PC-9 (cell line): ENCODE measurements at regions not wholly inside any gene's neighbourhood (a gene's known extent, or its start where the extent isn't known, plus 50 kb on each side); places are given as distances from the start of the nearest gene placed in this dataset.

Experiments used
- BruUV-seq: library from RNA; stranded (reverse); fragments of 400-500 nt; replicated peaks from 2 replicates; lab custom pipeline; 2021; lab: Mats Ljungman, UMichigan
- CTCF ChIA-PET: fragments of 300-600 bp; sonication (Branson Sonifier 250); formaldehyde crosslinking; loops from one replicate; lab custom pipeline; 2022; ENCODE audit warnings: antibody characterized with exemption; lab: Charles Lee
- POLR2A ChIA-PET: fragments of 300-600 bp; sonication (Branson Sonifier 250); formaldehyde crosslinking; loops from one replicate; lab custom pipeline; 2022; ENCODE audit warnings: antibody characterized with exemption; ENCODE audit not compliant: unreplicated experiment; lab: Charles Lee
- DNase-seq, 2 experiments: peaks; one replicate each; pipeline versions ENCODE4 v3.0.0 to v3.0.0-alpha.2; 2015 to 2022; ENCODE audit warnings: mixed read lengths in 1 of 2
- H2AFZ ChIP-seq: fragments of 200-600 bp; sonication (generic); 2 replicates; pipeline ENCODE4 v1.8.1; 2017; ENCODE audit warnings: antibody characterized with exemption
- H3F3A ChIP-seq: fragments of 200-600 bp; sonication (generic); 2 replicates; pipeline ENCODE4 v1.8.1; 2017; ENCODE audit warnings: antibody characterized with exemption, mild to moderate bottlenecking, low read depth; ENCODE audit not compliant: insufficient read depth
- H3K27ac ChIP-seq: fragments of 200-600 bp; sonication (generic); 2 replicates; pipeline ENCODE4 v1.6.1; 2016; ENCODE audit warnings: mixed run types
- H3K27me3 ChIP-seq: fragments of 200-600 bp; sonication (generic); 2 replicates; pipeline ENCODE4 v1.6.1; 2016; ENCODE audit warnings: low read depth, mixed run types; ENCODE audit not compliant: insufficient read depth
- H3K36me3 ChIP-seq: fragments of 200-600 bp; sonication (generic); 2 replicates; pipeline ENCODE4 v1.6.1; 2016; ENCODE audit warnings: low read depth, mixed run types
- H3K4me1 ChIP-seq: fragments of 200-600 bp; sonication (generic); replicated peaks from 2 replicates; pipeline ENCODE4 v1.6.1; 2016; ENCODE audit warnings: mixed run types; ENCODE audit not compliant: insufficient read depth
- H3K4me2 ChIP-seq: fragments of 200-600 bp; sonication (generic); 2 replicates; pipeline ENCODE4 v1.6.1; 2017; ENCODE audit warnings: mixed run types
- H3K4me3 ChIP-seq: fragments of 200-600 bp; sonication (generic); 2 replicates; pipeline ENCODE4 v1.6.1; 2016; ENCODE audit warnings: mixed run types
- H3K79me2 ChIP-seq: fragments of 200-600 bp; sonication (generic); 2 replicates; pipeline ENCODE4 v1.6.1; 2017; ENCODE audit warnings: low read depth, mixed run types
- H3K9me2 ChIP-seq: fragments of 200-600 bp; sonication (generic); 2 replicates; pipeline ENCODE4 v1.8.1; 2017; ENCODE audit warnings: mild to moderate bottlenecking; ENCODE audit not compliant: insufficient read depth
- H3K9me3 ChIP-seq: fragments of 200-600 bp; sonication (generic); 2 replicates; pipeline ENCODE4 v1.8.1; 2016; ENCODE audit warnings: low read depth; ENCODE audit not compliant: insufficient read depth
- H4K20me1 ChIP-seq: fragments of 200-600 bp; sonication (generic); 2 replicates; pipeline ENCODE4 v1.8.1; 2017; ENCODE audit not compliant: insufficient read depth
- EZH2 ChIP-seq: fragments of 200-600 bp; sonication (generic); IDR thresholded peaks from 2 replicates; pipeline ENCODE4 v1.8.0; 2017; ENCODE audit warnings: antibody characterized with exemption, low read depth
- intact Hi-C: fragments of 100-400 bp; cut with micrococcal nuclease; formaldehyde crosslinking; loops from one replicate; pipeline ENCODE4 v1.10.0; 2022; ENCODE audit not compliant: unreplicated experiment
- TF ChIP-seq, protein P1 (sequence below): fragments of 200-600 bp; sonication (generic); conservative IDR thresholded peaks from 2 replicates; pipeline ENCODE4 v1.6.1; 2017; ENCODE audit warnings: mixed run types, antibody characterized with exemption, mild to moderate bottlenecking, moderate library complexity

DNA sequence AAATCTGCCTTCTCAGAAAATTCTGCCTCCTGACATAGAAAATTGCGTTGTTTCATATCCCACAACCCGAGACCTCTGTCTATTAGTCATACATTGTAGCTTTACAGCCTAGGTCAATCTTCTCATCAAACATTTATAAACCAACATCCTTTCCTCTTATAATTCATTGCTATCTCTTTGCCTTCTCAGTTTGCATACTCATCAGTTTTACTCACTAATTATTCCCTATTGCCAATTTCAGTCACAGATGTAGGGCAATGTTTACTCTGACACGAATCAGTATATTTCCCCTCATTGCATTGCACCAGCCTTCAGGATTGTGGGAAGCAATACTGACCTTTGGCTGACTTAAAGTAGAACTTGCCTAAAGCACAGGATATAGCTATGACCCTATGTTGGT, 247.2 kb downstream of the CEMIP2 start:
- H3K4me2 ChIP-seq: no peak overlapping the region
- H3K36me3 ChIP-seq: no peaks in the 10 kb centered on the region
- no peak overlapping the region for H3K27ac ChIP-seq
- no peak for DNase-seq
- no peaks in the 10 kb centered on the region for H3F3A ChIP-seq
- H2AFZ ChIP-seq: no peak overlapping the region
- H4K20me1 ChIP-seq: no peaks in the 10 kb centered on the region
- ChIA-PET CTCF (no interaction called here), POLR2A (no interaction called here)
- no peak overlapping the region for H3K4me3 ChIP-seq
- no peaks in the 10 kb centered on the region for H3K4me1 ChIP-seq
- H3K79me2 ChIP-seq: no peaks in the 10 kb centered on the region
- no TSS peak for BruUV-seq
- intact Hi-C loops: no loop called here
- TF ChIP-seq, protein P1, sequence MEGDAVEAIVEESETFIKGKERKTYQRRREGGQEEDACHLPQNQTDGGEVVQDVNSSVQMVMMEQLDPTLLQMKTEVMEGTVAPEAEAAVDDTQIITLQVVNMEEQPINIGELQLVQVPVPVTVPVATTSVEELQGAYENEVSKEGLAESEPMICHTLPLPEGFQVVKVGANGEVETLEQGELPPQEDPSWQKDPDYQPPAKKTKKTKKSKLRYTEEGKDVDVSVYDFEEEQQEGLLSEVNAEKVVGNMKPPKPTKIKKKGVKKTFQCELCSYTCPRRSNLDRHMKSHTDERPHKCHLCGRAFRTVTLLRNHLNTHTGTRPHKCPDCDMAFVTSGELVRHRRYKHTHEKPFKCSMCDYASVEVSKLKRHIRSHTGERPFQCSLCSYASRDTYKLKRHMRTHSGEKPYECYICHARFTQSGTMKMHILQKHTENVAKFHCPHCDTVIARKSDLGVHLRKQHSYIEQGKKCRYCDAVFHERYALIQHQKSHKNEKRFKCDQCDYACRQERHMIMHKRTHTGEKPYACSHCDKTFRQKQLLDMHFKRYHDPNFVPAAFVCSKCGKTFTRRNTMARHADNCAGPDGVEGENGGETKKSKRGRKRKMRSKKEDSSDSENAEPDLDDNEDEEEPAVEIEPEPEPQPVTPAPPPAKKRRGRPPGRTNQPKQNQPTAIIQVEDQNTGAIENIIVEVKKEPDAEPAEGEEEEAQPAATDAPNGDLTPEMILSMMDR: no peak
- no peak for TF ChIP-seq EZH2
- no peaks in the 10 kb centered on the region for H3K9me2 ChIP-seq
- no peaks in the 10 kb centered on the region for H3K9me3 ChIP-seq
- H3K27me3 ChIP-seq: no peaks in the 10 kb centered on the region

DNA sequence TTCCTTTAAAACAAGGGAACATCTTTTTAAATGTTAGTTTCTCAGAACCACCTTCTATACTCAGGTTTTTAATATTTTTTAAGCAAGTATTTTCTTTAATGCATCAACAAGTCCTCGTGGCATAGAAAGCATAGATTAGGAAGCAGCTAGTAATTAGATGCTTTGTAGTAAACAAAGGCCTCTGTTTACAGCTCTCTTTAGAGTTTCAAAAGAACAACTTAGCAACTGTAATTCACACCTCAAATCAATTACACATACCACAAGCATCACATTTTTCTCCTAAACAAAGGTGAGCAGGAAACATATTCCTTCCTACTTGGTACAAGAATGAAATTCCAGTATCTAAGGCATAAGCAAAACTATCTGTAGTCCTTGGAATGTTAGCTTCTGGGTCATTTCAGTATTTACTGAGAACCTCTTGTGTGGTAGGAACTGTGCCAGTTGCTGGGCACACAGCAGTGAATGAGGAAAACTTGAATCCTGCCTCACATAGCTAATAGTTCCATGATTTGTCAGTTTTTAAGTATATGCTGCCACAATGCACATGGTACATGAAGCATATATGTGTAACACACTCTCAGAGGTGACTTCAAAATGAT, 249.1 kb downstream of the CEMIP2 start:
- Histone ChIP-seq H3K9me3 (no peaks in the 10 kb centered on the region), H3K36me3 (no peaks in the 10 kb centered on the region), H3K9me2 (no peaks in the 10 kb centered on the region), H3K4me3 (no peak overlapping the region), H3F3A (no peaks in the 10 kb centered on the region), H3K27me3 (no peaks in the 10 kb centered on the region), H2AFZ (no peak overlapping the region), H4K20me1 (no peaks in the 10 kb centered on the region), H3K4me2 (no peak overlapping the region), H3K4me1 (no peaks in the 10 kb centered on the region), H3K27ac (no peak overlapping the region), H3K79me2 (no peaks in the 10 kb centered on the region)
- BruUV-seq: no TSS peak
- no peak for DNase-seq
- intact Hi-C loops: no loop called here
- no peak for TF ChIP-seq EZH2
- TF ChIP-seq, protein P1: no peak
- CTCF ChIA-PET: no interaction called here
- POLR2A ChIA-PET: interaction anchor here (0.6 kb wide), 2 partner anchors 30 to 172 kb away, joined by 4 to 5 read pairs; no protein-coding TSS in a partner anchor

DNA sequence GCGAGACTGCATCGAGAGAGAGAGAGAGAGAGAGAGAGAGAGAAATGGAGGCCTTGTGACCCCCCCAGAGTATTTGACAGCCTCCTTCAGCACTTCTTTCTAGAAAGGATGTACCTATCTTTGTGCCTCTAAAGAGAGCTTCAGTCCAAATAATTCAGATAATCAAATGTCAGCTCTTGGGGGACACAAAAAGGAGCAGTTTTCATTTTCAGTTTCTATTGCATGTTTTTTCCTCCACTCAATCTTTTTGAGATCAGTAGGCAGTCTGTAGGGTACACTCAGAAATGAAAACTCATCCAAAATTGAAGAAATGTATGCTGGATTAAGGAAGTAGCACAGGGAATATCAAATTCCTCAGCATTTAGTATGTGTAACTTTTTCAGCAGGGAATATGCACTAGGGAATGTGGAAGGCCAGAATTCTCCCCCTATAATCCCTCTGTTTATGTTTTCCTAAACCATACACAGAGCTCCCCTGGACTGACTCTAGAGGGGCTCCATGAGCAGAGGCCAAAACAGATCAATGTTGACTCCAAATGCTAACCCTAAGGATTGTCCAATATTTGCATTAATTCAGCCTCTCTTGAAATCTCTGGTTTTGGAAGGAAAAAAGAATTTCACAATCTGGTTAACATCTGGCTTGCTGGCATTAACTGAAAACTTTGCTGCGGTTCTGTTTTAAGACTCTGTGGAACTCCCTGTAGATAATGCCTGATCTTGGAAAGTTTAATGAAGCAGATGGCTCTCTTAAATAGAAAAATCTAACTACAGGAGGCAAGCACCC, 250.1 kb downstream of the CEMIP2 start:
- ChIA-PET CTCF (no interaction called here), POLR2A (no interaction called here)
- H3K4me1 ChIP-seq: no peaks in the 10 kb centered on the region
- DNase-seq: no peak
- H3K9me3 ChIP-seq: no peaks in the 10 kb centered on the region
- intact Hi-C loops: no loop called here
- H3K27ac ChIP-seq: no peak overlapping the region
- no peaks in the 10 kb centered on the region for H3F3A ChIP-seq
- BruUV-seq: no TSS peak
- H3K4me3 ChIP-seq: no peak overlapping the region
- TF ChIP-seq, protein P1: no peak
- TF ChIP-seq EZH2: no peak
- H3K36me3 ChIP-seq: no peaks in the 10 kb centered on the region
- no peak overlapping the region for H2AFZ ChIP-seq
- H3K4me2 ChIP-seq: no peak overlapping the region
- no peaks in the 10 kb centered on the region for H4K20me1 ChIP-seq
- H3K9me2 ChIP-seq: no peaks in the 10 kb centered on the region
- H3K79me2 ChIP-seq: no peaks in the 10 kb centered on the region
- no peaks in the 10 kb centered on the region for H3K27me3 ChIP-seq
